Smooth muscle cell (in vitro differentiated cells): ENCODE measurements at regions not wholly inside any gene's neighbourhood (a gene's known extent, or its start where the extent isn't known, plus 50 kb on each side); places are given as distances from the start of the nearest gene placed in this dataset.

Experiments used
- DNase-seq: peaks from one replicate; lab custom pipeline; 2025; ENCODE audit not compliant: unreplicated experiment; lab: John Stamatoyannopoulos, UW
- H2AFZ ChIP-seq: fragments of 200-600 bp; sonication (generic); 2 replicates; pipeline ENCODE4 v1.6.0; 2016; ENCODE audit warnings: antibody characterized with exemption, low read depth, mild to moderate bottlenecking
- H3F3A ChIP-seq: fragments of 200-600 bp; sonication (generic); 2 replicates; pipeline ENCODE4 v1.6.0; 2017; ENCODE audit warnings: antibody characterized with exemption, low read depth
- H3K27ac ChIP-seq: fragments of 200-600 bp; sonication (generic); 2 replicates; pipeline ENCODE4 v1.5.1; 2016; ENCODE audit warnings: low read depth, mild to moderate bottlenecking
- H3K27me3 ChIP-seq: fragments of 200-600 bp; sonication (generic); 2 replicates; pipeline ENCODE4 v1.6.1; 2016; ENCODE audit warnings: low read depth, mild to moderate bottlenecking
- H3K36me3 ChIP-seq: fragments of 200-600 bp; sonication (generic); 2 replicates; pipeline ENCODE4 v1.5.1; 2016; ENCODE audit warnings: low read depth
- H3K4me1 ChIP-seq: fragments of 200-600 bp; sonication (generic); 2 replicates; pipeline ENCODE4 v1.5.1; 2016; ENCODE audit warnings: low read depth
- H3K4me2 ChIP-seq: fragments of 200-600 bp; sonication (generic); 2 replicates; pipeline ENCODE4 v1.6.0; 2016; ENCODE audit warnings: mild to moderate bottlenecking
- H3K4me3 ChIP-seq: fragments of 200-600 bp; sonication (generic); 2 replicates; pipeline ENCODE4 v1.5.1; 2016; ENCODE audit warnings: mild to moderate bottlenecking
- H3K79me2 ChIP-seq: fragments of 200-600 bp; sonication (generic); 2 replicates; pipeline ENCODE4 v1.6.0; 2016; ENCODE audit warnings: low read depth, mild to moderate bottlenecking
- H3K9ac ChIP-seq: fragments of 200-600 bp; sonication (generic); 2 replicates; pipeline ENCODE4 v1.6.0; 2016; ENCODE audit warnings: low read depth
- H3K9me3 ChIP-seq: fragments of 200-600 bp; sonication (generic); replicated peaks from 2 replicates; pipeline ENCODE4 v1.5.1; 2016; ENCODE audit warnings: low read depth
- H4K20me1 ChIP-seq: fragments of 200-600 bp; sonication (generic); 2 replicates; pipeline ENCODE4 v1.6.0; 2016; ENCODE audit warnings: low read depth
- WGBS: methylation state at CpG from one replicate; pipeline ENCODE4 v1.1.7; 2016; ENCODE audit warnings: low lambda C conversion rate; 5-methylcytosine and 5-hydroxymethylcytosine counted together
- TF ChIP-seq, protein P1 (sequence below): fragments of 200-600 bp; sonication (generic); IDR thresholded peaks from 2 replicates; pipeline ENCODE4 v1.5.1; 2017; ENCODE audit warnings: borderline replicate concordance, mild to moderate bottlenecking, antibody characterized with exemption; ENCODE audit not compliant: insufficient read depth, poor library complexity, severe bottlenecking

DNA sequence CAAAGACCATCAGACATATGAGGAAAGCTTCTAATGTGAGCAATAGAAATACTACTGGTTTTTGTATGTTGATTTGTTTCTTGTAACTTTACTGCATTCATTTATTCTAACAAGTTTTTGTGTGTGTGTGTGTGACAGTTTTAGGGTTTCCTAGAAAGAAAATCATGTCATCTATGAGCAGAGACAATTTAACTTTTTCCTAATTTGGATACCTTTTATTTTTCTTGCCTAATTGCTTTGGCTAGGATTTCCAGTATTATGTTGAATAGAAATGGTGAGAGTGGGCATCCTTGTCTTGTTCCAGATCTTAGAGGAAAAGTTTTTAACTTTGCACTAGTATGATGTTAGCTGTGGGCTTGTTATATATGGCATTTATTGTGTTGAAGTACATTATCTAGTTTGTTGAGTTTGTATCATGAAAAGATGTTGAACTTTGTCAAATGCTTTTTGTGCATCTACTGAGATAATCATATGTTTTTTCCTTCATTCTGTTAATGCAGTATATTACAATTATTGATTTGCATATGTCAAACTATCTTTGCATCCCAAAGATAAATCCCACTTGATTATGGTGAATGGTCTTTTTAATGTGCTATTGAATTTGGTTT, 117.3 kb upstream of the CDC42EP3 start:
- H3K9ac ChIP-seq: no peak overlapping the region
- H3K79me2 ChIP-seq: no peaks in the 10 kb centered on the region
- H3K27me3 ChIP-seq: no peaks in the 10 kb centered on the region
- DNase-seq: no peak
- TF ChIP-seq, protein P1, sequence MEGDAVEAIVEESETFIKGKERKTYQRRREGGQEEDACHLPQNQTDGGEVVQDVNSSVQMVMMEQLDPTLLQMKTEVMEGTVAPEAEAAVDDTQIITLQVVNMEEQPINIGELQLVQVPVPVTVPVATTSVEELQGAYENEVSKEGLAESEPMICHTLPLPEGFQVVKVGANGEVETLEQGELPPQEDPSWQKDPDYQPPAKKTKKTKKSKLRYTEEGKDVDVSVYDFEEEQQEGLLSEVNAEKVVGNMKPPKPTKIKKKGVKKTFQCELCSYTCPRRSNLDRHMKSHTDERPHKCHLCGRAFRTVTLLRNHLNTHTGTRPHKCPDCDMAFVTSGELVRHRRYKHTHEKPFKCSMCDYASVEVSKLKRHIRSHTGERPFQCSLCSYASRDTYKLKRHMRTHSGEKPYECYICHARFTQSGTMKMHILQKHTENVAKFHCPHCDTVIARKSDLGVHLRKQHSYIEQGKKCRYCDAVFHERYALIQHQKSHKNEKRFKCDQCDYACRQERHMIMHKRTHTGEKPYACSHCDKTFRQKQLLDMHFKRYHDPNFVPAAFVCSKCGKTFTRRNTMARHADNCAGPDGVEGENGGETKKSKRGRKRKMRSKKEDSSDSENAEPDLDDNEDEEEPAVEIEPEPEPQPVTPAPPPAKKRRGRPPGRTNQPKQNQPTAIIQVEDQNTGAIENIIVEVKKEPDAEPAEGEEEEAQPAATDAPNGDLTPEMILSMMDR: no peak
- no peaks in the 10 kb centered on the region for H4K20me1 ChIP-seq
- no peak overlapping the region for H3K4me3 ChIP-seq
- H2AFZ ChIP-seq: no peak overlapping the region
- no peak overlapping the region for H3K27ac ChIP-seq
- no peak overlapping the region for H3K4me2 ChIP-seq
- no peaks in the 10 kb centered on the region for H3F3A ChIP-seq
- H3K4me1 ChIP-seq: no peaks in the 10 kb centered on the region
- H3K36me3 ChIP-seq: no peaks in the 10 kb centered on the region
- no peaks in the 10 kb centered on the region for H3K9me3 ChIP-seq

DNA sequence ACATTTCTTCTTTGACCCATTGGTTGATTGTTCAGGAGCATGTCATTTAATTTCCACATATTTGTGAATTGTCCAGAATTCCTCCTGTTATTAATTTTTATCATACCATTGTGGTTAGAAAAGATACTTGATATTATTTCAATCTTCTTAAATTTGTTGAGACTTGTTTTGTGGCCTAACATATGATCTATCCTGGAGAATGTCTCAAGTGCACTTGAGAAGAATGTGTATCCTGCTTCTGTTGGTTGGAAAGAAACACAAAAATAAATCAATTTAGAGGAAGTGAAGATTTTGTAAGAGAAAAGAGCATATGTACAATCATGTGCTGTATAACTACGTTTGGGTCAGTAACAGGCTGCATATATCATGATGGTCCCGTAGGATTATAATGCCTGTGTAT, 118.6 kb upstream of the CDC42EP3 start:
- no peak for DNase-seq
- Histone ChIP-seq H3K4me1 (no peaks in the 10 kb centered on the region), H3K9me3 (no peaks in the 10 kb centered on the region), H3K79me2 (no peaks in the 10 kb centered on the region), H3K4me2 (no peak overlapping the region), H2AFZ (no peak overlapping the region), H3F3A (no peaks in the 10 kb centered on the region), H4K20me1 (no peaks in the 10 kb centered on the region), H3K27ac (peak overlapping the region; percentile 1), H3K36me3 (no peaks in the 10 kb centered on the region), H3K4me3 (no peak overlapping the region), H3K9ac (no peak overlapping the region), H3K27me3 (no peaks in the 10 kb centered on the region)
- 87% methylated on average over 2 of the region's 2 CpGs for WGBS
- TF ChIP-seq, protein P1: no peak

DNA sequence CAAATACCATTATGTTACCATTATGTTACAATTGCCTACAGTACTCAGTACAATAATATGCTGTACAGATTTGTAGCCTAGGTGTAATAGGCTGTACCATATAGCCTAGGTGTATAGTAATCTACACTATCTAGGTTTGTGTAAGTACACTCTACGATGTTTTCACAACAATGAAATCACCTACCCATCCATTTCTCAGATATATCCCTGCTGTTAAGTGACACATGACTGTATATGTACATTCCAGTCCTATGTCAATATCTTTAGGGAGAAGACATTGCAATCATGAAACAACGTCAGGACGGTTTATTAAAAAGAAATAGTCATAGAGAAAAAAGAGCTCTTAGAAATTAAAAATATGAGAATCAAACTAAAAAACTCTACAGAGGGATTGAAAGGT, 119.0 kb upstream of the CDC42EP3 start:
- no peaks in the 10 kb centered on the region for H3K9me3 ChIP-seq
- no peaks in the 10 kb centered on the region for H3F3A ChIP-seq
- H3K4me1 ChIP-seq: no peaks in the 10 kb centered on the region
- WGBS: 93% methylated on average over 3 of the region's 3 CpGs
- H2AFZ ChIP-seq: no peak overlapping the region
- no peaks in the 10 kb centered on the region for H3K36me3 ChIP-seq
- no peaks in the 10 kb centered on the region for H4K20me1 ChIP-seq
- DNase-seq: no peak
- no peak overlapping the region for H3K9ac ChIP-seq
- TF ChIP-seq, protein P1: no peak
- H3K27ac ChIP-seq: peak overlapping the region; percentile 1
- H3K4me2 ChIP-seq: no peak overlapping the region
- H3K27me3 ChIP-seq: no peaks in the 10 kb centered on the region
- no peaks in the 10 kb centered on the region for H3K79me2 ChIP-seq
- H3K4me3 ChIP-seq: no peak overlapping the region

DNA sequence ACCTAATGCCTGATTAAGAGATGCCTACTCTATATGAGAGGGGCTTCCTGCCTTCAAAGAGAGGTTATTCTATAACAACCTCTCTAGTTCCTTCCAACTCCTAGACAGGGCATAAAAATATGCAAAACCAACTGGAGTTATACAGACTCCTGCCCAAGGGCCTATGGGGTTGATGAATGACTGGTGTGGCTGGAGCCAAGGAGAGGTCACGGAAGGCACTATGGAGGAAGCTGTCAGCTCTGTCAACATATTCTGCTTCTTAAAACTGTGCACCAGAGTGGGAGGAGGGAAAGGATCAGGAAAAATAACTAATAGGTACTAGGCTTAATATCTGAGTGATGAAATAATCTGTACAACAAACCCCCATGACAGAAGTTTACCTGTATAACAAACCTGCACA, 120.9 kb upstream of the CDC42EP3 start:
- Histone ChIP-seq H3K36me3 (no peaks in the 10 kb centered on the region), H2AFZ (no peak overlapping the region), H3F3A (no peaks in the 10 kb centered on the region), H3K79me2 (no peaks in the 10 kb centered on the region), H3K9me3 (no peaks in the 10 kb centered on the region), H3K4me3 (no peak overlapping the region), H3K27ac (no peak overlapping the region), H3K9ac (no peak overlapping the region), H3K4me2 (no peak overlapping the region), H3K27me3 (no peaks in the 10 kb centered on the region), H3K4me1 (no peaks in the 10 kb centered on the region), H4K20me1 (no peaks in the 10 kb centered on the region)
- TF ChIP-seq, protein P1: no peak
- DNase-seq: no peak
- WGBS: 91% methylated on average over 1 of the region's 1 CpG
